ENCODE measurements at regions not wholly inside any gene's neighbourhood (a gene's known extent, or its start where the extent isn't known, plus 50 kb on each side); places are given as distances from the start of the nearest gene placed in this dataset.

DNA sequence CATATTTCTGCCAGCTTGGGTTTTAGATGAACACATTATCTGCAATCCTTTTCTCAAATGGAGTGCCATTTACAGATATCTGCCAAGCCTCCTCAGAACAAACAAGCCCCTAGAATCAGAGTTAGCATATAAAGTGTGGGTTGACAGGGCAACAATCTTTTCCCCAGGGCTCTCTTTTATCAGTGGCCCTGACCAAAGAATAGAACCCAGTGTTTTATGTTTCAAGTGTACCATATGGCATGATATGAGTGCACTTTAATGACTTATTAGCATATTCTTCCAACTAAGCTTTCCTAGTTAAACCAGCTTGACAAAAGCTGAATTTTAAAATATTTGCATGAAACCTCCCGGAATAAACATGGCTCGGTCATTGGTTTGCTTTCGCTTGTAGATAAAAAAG, 57.3 kb downstream of the EVX1 start:
- no peak overlapping the region for H2AK5ac ChIP-seq (ENCODE audit: low read length)
- H3K27ac ChIP-seq (ENCODE audit: low read depth, low read length), result no peak overlapping the region
- no peak overlapping the region for H3K14ac ChIP-seq (ENCODE audit: low read length)
- no peaks in the 10 kb centered on the region for H3K27me3 ChIP-seq (ENCODE audit: insufficient read depth, low read length)
- H4K12ac ChIP-seq (ENCODE audit: low read depth, low read length), result no peak overlapping the region
- WGBS (ENCODE audit: extremely low coverage, insufficient coverage, insufficient read length), result no CpG with 5 or more reads among the region's 3 CpGs
- H3K4ac ChIP-seq (ENCODE audit: low read depth, low read length), result no peak overlapping the region
- H3K4me1 ChIP-seq (ENCODE audit: control insufficient read depth in 1 of 2, insufficient read depth in 2 of 2, low read length in 2 of 2), result no peaks in the 10 kb centered on the region
- no peak overlapping the region for H2BK120ac ChIP-seq (ENCODE audit: insufficient read depth, low read length, poor library complexity)
- H2BK5ac ChIP-seq (ENCODE audit: low read depth, low read length, poor library complexity), result no peak overlapping the region
- H4K8ac ChIP-seq (ENCODE audit: low read depth, low read length), result no peak overlapping the region
- H4K91ac ChIP-seq (ENCODE audit: low read depth, low read length), result no peak overlapping the region
- H3K36me3 ChIP-seq (ENCODE audit: control insufficient read depth in 1 of 2, insufficient read depth in 2 of 2, low read length in 2 of 2), result no peaks in the 10 kb centered on the region
- no peak overlapping the region for H3K9ac ChIP-seq (ENCODE audit: low read length)
- H3K79me2 ChIP-seq (ENCODE audit: control insufficient read depth, insufficient read depth, low read length, poor library complexity), result no peaks in the 10 kb centered on the region
- H3K4me2 ChIP-seq (ENCODE audit: low read length), result no peak overlapping the region
- H2BK12ac ChIP-seq (ENCODE audit: low read length), result no peak overlapping the region
- no peaks in the 10 kb centered on the region for H3K79me1 ChIP-seq (ENCODE audit: low read length)
- no peak for DNase-seq
- H3K4me3 ChIP-seq (ENCODE audit: low read depth, low read length), result no peak overlapping the region
- no peak overlapping the region for H3K18ac ChIP-seq (ENCODE audit: low read length)
- no peak overlapping the region for H3K23ac ChIP-seq (ENCODE audit: low read length)
- no peaks in the 10 kb centered on the region for H3K9me3 ChIP-seq (ENCODE audit: insufficient read depth, low read depth, low read length)
- H2AFZ ChIP-seq (ENCODE audit: insufficient read depth, low read length, poor library complexity), result no peak overlapping the region

DNA sequence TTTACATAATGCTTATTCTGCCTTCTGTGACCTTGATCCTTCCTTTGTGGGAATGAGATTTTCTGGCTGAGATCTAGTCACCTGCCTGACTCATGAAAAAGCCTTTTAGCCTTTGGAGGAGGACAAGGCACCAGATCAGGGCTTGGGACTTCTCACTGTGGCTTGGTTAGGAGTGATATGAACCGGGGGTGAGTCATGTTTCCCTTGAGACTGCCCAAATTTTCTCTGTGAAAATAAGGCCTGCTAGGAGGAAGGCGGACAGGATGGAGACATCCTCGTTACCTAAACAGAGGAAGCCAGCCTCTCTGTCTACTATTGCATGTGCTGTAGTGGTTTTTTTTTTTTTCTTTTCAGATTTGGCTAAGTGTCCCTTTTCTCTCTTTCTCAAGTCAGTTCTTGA, 57.8 kb downstream of the EVX1 start:
- Histone ChIP-seq H3K14ac (ENCODE audit: low read length) (no peak overlapping the region), H3K4me2 (ENCODE audit: low read length) (no peak overlapping the region), H3K36me3 (ENCODE audit: control insufficient read depth in 1 of 2, insufficient read depth in 2 of 2, low read length in 2 of 2) (no peaks in the 10 kb centered on the region), H3K23ac (ENCODE audit: low read length) (no peak overlapping the region), H4K8ac (ENCODE audit: low read depth, low read length) (no peak overlapping the region), H3K4ac (ENCODE audit: low read depth, low read length) (no peak overlapping the region), H3K79me2 (ENCODE audit: control insufficient read depth, insufficient read depth, low read length, poor library complexity) (no peaks in the 10 kb centered on the region), H2BK12ac (ENCODE audit: low read length) (no peak overlapping the region), H3K9ac (ENCODE audit: low read length) (no peak overlapping the region), H4K12ac (ENCODE audit: low read depth, low read length) (no peak overlapping the region), H2AFZ (ENCODE audit: insufficient read depth, low read length, poor library complexity) (no peak overlapping the region), H2BK5ac (ENCODE audit: low read depth, low read length, poor library complexity) (no peak overlapping the region), H3K79me1 (ENCODE audit: low read length) (no peaks in the 10 kb centered on the region), H3K18ac (ENCODE audit: low read length) (no peak overlapping the region), H2BK120ac (ENCODE audit: insufficient read depth, low read length, poor library complexity) (no peak overlapping the region), H3K9me3 (ENCODE audit: insufficient read depth, low read depth, low read length) (no peaks in the 10 kb centered on the region), H3K27me3 (ENCODE audit: insufficient read depth, low read length) (no peaks in the 10 kb centered on the region), H3K27ac (ENCODE audit: low read depth, low read length) (no peak overlapping the region), H3K4me3 (ENCODE audit: low read depth, low read length) (no peak overlapping the region), H2AK5ac (ENCODE audit: low read length) (no peak overlapping the region), H4K91ac (ENCODE audit: low read depth, low read length) (no peak overlapping the region), H3K4me1 (ENCODE audit: control insufficient read depth in 1 of 2, insufficient read depth in 2 of 2, low read length in 2 of 2) (no peaks in the 10 kb centered on the region)
- peak in 1 of 2 donors; percentile 4 for DNase-seq
- WGBS (ENCODE audit: extremely low coverage, insufficient coverage, insufficient read length), result no CpG with 5 or more reads among the region's 3 CpGs

GRCh38 chr7:27302590-27302989, 60.0 kb downstream of the EVX1 start:
- Histone ChIP-seq H3K14ac (ENCODE audit: low read length) (no peak overlapping the region), H4K91ac (ENCODE audit: low read depth, low read length) (no peak overlapping the region), H3K23ac (ENCODE audit: low read length) (no peak overlapping the region), H4K12ac (ENCODE audit: low read depth, low read length) (no peak overlapping the region), H3K79me1 (ENCODE audit: low read length) (no peaks in the 10 kb centered on the region), H3K4me3 (ENCODE audit: low read depth, low read length) (no peak overlapping the region), H2AK5ac (ENCODE audit: low read length) (no peak overlapping the region), H3K79me2 (ENCODE audit: control insufficient read depth, insufficient read depth, low read length, poor library complexity) (no peaks in the 10 kb centered on the region), H2BK120ac (ENCODE audit: insufficient read depth, low read length, poor library complexity) (no peak overlapping the region), H3K4ac (ENCODE audit: low read depth, low read length) (no peak overlapping the region), H2AFZ (ENCODE audit: insufficient read depth, low read length, poor library complexity) (no peak overlapping the region), H3K9me3 (ENCODE audit: insufficient read depth, low read depth, low read length) (no peaks in the 10 kb centered on the region), H3K4me2 (ENCODE audit: low read length) (no peak overlapping the region), H2BK12ac (ENCODE audit: low read length) (no peak overlapping the region), H3K4me1 (ENCODE audit: control insufficient read depth in 1 of 2, insufficient read depth in 2 of 2, low read length in 2 of 2) (peaks cover 3 to 4% of the 10 kb centered on the region in 2 experiments), H2BK5ac (ENCODE audit: low read depth, low read length, poor library complexity) (no peak overlapping the region), H4K8ac (ENCODE audit: low read depth, low read length) (no peak overlapping the region), H3K36me3 (ENCODE audit: control insufficient read depth in 1 of 2, insufficient read depth in 2 of 2, low read length in 2 of 2) (no peaks in the 10 kb centered on the region), H3K18ac (ENCODE audit: low read length) (no peak overlapping the region), H3K9ac (ENCODE audit: low read length) (no peak overlapping the region), H3K27ac (ENCODE audit: low read depth, low read length) (no peak overlapping the region), H3K27me3 (ENCODE audit: insufficient read depth, low read length) (no peaks in the 10 kb centered on the region)
- WGBS (ENCODE audit: extremely low coverage, insufficient coverage, insufficient read length), result no CpG with 5 or more reads among the region's 2 CpGs
- DNase-seq, result no peak

- H3K9ac ChIP-seq (ENCODE audit: low read length), result no peak overlapping the region
- no peak overlapping the region for H3K23ac ChIP-seq (ENCODE audit: low read length)
- no peak overlapping the region for H3K18ac ChIP-seq (ENCODE audit: low read length)
- no peak overlapping the region for H3K4me3 ChIP-seq (ENCODE audit: low read depth, low read length)
- no peak overlapping the region for H2BK120ac ChIP-seq (ENCODE audit: insufficient read depth, low read length, poor library complexity)
- H3K9me3 ChIP-seq (ENCODE audit: insufficient read depth, low read depth, low read length), result no peaks in the 10 kb centered on the region
- H3K79me1 ChIP-seq (ENCODE audit: low read length), result no peaks in the 10 kb centered on the region
- H2BK5ac ChIP-seq (ENCODE audit: low read depth, low read length, poor library complexity), result no peak overlapping the region
- no peak overlapping the region for H3K4ac ChIP-seq (ENCODE audit: low read depth, low read length)
- H3K27ac ChIP-seq (ENCODE audit: low read depth, low read length), result no peak overlapping the region
- no peak overlapping the region for H3K4me2 ChIP-seq (ENCODE audit: low read length)
- H3K14ac ChIP-seq (ENCODE audit: low read length), result no peak overlapping the region
- H3K27me3 ChIP-seq (ENCODE audit: insufficient read depth, low read length), result no peaks in the 10 kb centered on the region
- no peak overlapping the region for H2AFZ ChIP-seq (ENCODE audit: insufficient read depth, low read length, poor library complexity)
- no CpG with 5 or more reads among the region's 5 CpGs for WGBS (ENCODE audit: extremely low coverage, insufficient coverage, insufficient read length)
- no peaks in the 10 kb centered on the region for H3K36me3 ChIP-seq (ENCODE audit: control insufficient read depth in 1 of 2, insufficient read depth in 2 of 2, low read length in 2 of 2)
- H2AK5ac ChIP-seq (ENCODE audit: low read length), result no peak overlapping the region
- H3K4me1 ChIP-seq (ENCODE audit: control insufficient read depth in 1 of 2, insufficient read depth in 2 of 2, low read length in 2 of 2), result peaks cover 3 to 6% of the 10 kb centered on the region in 2 experiments
- no peak for DNase-seq
- no peaks in the 10 kb centered on the region for H3K79me2 ChIP-seq (ENCODE audit: control insufficient read depth, insufficient read depth, low read length, poor library complexity)
- H2BK12ac ChIP-seq (ENCODE audit: low read length), result no peak overlapping the region
- H4K8ac ChIP-seq (ENCODE audit: low read depth, low read length), result no peak overlapping the region
- no peak overlapping the region for H4K12ac ChIP-seq (ENCODE audit: low read depth, low read length)
- no peak overlapping the region for H4K91ac ChIP-seq (ENCODE audit: low read depth, low read length)
Measured at GRCh38 chr7:27303026-27303425, 60.4 kb downstream of the EVX1 start.

Measured in trophoblast cell (in vitro differentiated cells and primary cell).